Lower lobe of right lung (tissue), 2 donors: ENCODE measurements at regions not wholly inside any gene's neighbourhood (a gene's known extent, or its start where the extent isn't known, plus 50 kb on each side); places are given as distances from the start of the nearest gene placed in this dataset.
"Not testable (repeated sequence)": the region's sequence is repeated elsewhere in the genome, so short reads cannot be mapped to it uniquely, and the experiment has no call there.

ENCODE experiments used
- ATAC-seq, 2 donors: fragments of 200-7000 bp; cut with Tn5 transposase; one replicate each; pipeline ENCODE4 v1.9.1; 2020 to 2022; ENCODE audit warnings: mild to moderate bottlenecking in 2 of 2, moderate library complexity in 2 of 2
- DNase-seq: peaks from one replicate; pipeline ENCODE4 v3.0.0-alpha.2; 2020
- H3K27ac ChIP-seq: fragments of 200-600 bp; one replicate; pipeline ENCODE4 v1.8.0; 2022
- H3K27me3 ChIP-seq: fragments of 200-600 bp; one replicate; pipeline ENCODE4 v1.8.0; 2022; ENCODE audit warnings: low read depth
- H3K36me3 ChIP-seq: fragments of 200-600 bp; one replicate; pipeline ENCODE4 v1.8.0; 2022; ENCODE audit warnings: mild to moderate bottlenecking
- H3K4me1 ChIP-seq: fragments of 200-600 bp; one replicate; pipeline ENCODE4 v1.8.0; 2022
- H3K4me3 ChIP-seq: fragments of 200-600 bp; one replicate; pipeline ENCODE4 v1.8.0; 2022; ENCODE audit warnings: mild to moderate bottlenecking
- H3K9me3 ChIP-seq: fragments of 200-600 bp; one replicate; pipeline ENCODE4 v1.8.0; 2022
- intact Hi-C: fragments of 100-400 bp; cut with DNase I; formaldehyde crosslinking; loops from one replicate; pipeline ENCODE4 v1.11.0; 2022
- TF ChIP-seq, protein P1 (sequence below): fragments of 200-600 bp; IDR thresholded peaks from one replicate; pipeline ENCODE4 v1.8.0; 2022; ENCODE audit warnings: antibody characterized with exemption, mild to moderate bottlenecking
- donor health status: DM: no; HTN: yes; CAD: no; lungs with severe emphysema.

DNA sequence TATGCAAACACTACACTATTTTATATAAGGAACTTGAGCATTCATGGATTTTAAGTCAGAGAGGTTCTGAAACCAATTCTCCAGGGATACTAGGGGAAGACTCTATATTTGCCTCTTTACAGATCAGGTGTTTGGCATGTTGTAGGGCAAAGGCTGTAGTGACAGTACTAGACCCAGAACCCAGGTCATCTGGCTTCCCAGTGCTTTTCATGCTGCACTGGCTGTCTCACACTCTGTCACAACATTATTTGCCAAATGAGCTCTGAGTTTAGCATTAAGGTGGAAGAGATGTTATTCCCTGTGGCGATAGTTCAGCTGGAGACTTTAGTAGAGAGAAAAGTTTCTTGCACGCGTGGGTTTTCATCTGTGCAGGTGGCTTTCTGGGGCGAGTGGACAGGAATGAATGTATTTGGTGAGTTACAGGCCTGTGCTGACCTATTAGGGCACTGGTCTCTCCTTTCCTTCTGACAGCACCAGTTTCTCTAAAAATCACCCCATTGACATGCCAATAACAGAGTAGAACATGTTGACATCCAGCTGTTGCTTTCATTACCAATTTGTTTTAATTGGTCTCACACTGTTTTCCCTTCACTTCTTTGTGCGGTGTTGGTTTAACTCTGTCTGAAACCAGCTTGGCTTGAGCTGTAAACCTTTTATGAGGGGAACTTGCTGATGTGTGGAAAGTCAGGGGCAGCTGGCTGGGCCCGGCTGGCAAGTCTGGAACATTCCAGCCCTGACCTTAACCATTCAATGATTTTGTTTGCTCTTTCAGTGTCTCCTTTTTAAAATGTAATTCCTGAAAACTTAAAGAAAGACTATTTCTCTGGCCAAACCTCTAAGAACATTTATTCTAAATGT lies 643.0 kb upstream of the FAM98A start:
- intact Hi-C loops: no loop called here
- DNase-seq (no peak), ATAC-seq (peak; percentile 71 to 79)
- Histone ChIP-seq H3K36me3 (no peaks in the 10 kb centered on the region), H3K27ac (peak overlapping the region; percentile 47), H3K27me3 (no peaks in the 10 kb centered on the region), H3K9me3 (no peaks in the 10 kb centered on the region), H3K4me1 (peaks cover 9% of the 10 kb centered on the region), H3K4me3 (no peak overlapping the region)
- TF ChIP-seq, protein P1, sequence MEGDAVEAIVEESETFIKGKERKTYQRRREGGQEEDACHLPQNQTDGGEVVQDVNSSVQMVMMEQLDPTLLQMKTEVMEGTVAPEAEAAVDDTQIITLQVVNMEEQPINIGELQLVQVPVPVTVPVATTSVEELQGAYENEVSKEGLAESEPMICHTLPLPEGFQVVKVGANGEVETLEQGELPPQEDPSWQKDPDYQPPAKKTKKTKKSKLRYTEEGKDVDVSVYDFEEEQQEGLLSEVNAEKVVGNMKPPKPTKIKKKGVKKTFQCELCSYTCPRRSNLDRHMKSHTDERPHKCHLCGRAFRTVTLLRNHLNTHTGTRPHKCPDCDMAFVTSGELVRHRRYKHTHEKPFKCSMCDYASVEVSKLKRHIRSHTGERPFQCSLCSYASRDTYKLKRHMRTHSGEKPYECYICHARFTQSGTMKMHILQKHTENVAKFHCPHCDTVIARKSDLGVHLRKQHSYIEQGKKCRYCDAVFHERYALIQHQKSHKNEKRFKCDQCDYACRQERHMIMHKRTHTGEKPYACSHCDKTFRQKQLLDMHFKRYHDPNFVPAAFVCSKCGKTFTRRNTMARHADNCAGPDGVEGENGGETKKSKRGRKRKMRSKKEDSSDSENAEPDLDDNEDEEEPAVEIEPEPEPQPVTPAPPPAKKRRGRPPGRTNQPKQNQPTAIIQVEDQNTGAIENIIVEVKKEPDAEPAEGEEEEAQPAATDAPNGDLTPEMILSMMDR: no peak

GRCh38 chr2:34239511-34239910 lies 640.4 kb upstream of the FAM98A start:
- H3K4me3 ChIP-seq: no peak overlapping the region
- H3K4me1 ChIP-seq: peaks cover 9% of the 10 kb centered on the region
- intact Hi-C loops: no loop called here
- no peaks in the 10 kb centered on the region for H3K36me3 ChIP-seq
- no peak overlapping the region for H3K27ac ChIP-seq
- H3K27me3 ChIP-seq: no peaks in the 10 kb centered on the region
- TF ChIP-seq, protein P1: no peak
- DNase-seq (no peak), ATAC-seq (no peak)
- H3K9me3 ChIP-seq: no peaks in the 10 kb centered on the region

GRCh38 chr2:34234823-34235222 lies 635.7 kb upstream of the FAM98A start:
- Histone ChIP-seq H3K36me3 (no peaks in the 10 kb centered on the region), H3K4me3 (no peak overlapping the region), H3K4me1 (no peaks in the 10 kb centered on the region), H3K9me3 (no peaks in the 10 kb centered on the region), H3K27ac (no peak overlapping the region), H3K27me3 (no peaks in the 10 kb centered on the region)
- TF ChIP-seq, protein P1: no peak
- no peak for DNase-seq
- no peak for ATAC-seq
- intact Hi-C loops: no loop called here

DNA sequence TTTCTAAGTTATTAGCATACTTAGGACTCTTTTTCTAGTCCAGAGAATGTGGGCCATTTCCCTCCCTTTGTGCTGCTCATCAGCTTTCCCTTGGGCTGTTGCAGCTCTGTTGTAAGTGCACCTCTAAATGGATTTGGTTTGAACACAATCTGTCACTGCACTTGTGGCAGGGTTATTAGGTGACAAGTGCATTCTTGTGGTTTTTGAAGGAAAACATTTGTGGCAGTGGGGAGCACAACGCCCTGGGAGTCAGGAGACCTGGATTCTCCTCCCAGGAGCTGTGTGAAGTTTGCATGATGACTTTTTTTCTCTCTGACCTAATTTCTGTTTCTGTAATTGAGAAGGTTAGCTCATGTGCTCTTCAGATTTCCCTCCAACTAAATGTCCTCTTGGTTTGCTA lies 630.9 kb upstream of the FAM98A start:
- Histone ChIP-seq H3K4me3 (no peak overlapping the region), H3K27ac (no peak overlapping the region)
- ATAC-seq: peak; percentile 93 to 94

GRCh38 chr2:34215174-34215573 lies 616.1 kb upstream of the FAM98A start:
- H3K4me3 ChIP-seq: no peak overlapping the region
- intact Hi-C loops: no loop called here

More for the DNA sequence above, 630.9 kb upstream of the FAM98A start:
- H3K27me3 ChIP-seq: no peaks in the 10 kb centered on the region
- intact Hi-C loops: no loop called here
- no peaks in the 10 kb centered on the region for H3K36me3 ChIP-seq
- peak; percentile 49 for DNase-seq
- TF ChIP-seq, protein P1: no peak
- H3K9me3 ChIP-seq: no peaks in the 10 kb centered on the region
- H3K4me1 ChIP-seq: no peaks in the 10 kb centered on the region

GRCh38 chr2:34210382-34210781 lies 611.3 kb upstream of the FAM98A start:
- H3K4me1 ChIP-seq, H3K27me3 ChIP-seq, H3K4me3 ChIP-seq, intact Hi-C loops, DNase-seq, H3K27ac ChIP-seq, ATAC-seq, H3K36me3 ChIP-seq: not testable (repeated sequence)
- peaks cover 24% of the 10 kb centered on the region for H3K9me3 ChIP-seq

More at GRCh38 chr2:34215174-34215573, 616.1 kb upstream of the FAM98A start:
- Histone ChIP-seq H3K27ac (no peak overlapping the region), H3K9me3 (peaks cover 10% of the 10 kb centered on the region), H3K27me3 (no peaks in the 10 kb centered on the region), H3K36me3 (no peaks in the 10 kb centered on the region), H3K4me1 (no peaks in the 10 kb centered on the region)
- no peak for DNase-seq
- TF ChIP-seq, protein P1: no peak
- no peak for ATAC-seq
